ENCODE measurements at regions not wholly inside any gene's neighbourhood (a gene's known extent, or its start where the extent isn't known, plus 50 kb on each side); places are given as distances from the start of the nearest gene placed in this dataset.

- H3K4me3 ChIP-seq (ENCODE audit: insufficient read depth, low read length) = no peak overlapping the region
- no peaks in the 10 kb centered on the region for H3K36me3 ChIP-seq (ENCODE audit: insufficient read depth, low read length)
- no peaks in the 10 kb centered on the region for H3K27me3 ChIP-seq (ENCODE audit: insufficient read depth, low read length)
- H3K4me2 ChIP-seq (ENCODE audit: insufficient read depth, low read length) = no peak overlapping the region
- peak; percentile 49 for DNase-seq (ENCODE audit: insufficient read length, low spot score, missing footprints)
- H4K20me1 ChIP-seq (ENCODE audit: insufficient read depth, low read length) = no peaks in the 10 kb centered on the region
- no peak overlapping the region for H2AFZ ChIP-seq (ENCODE audit: low read length)
- H3K79me2 ChIP-seq (ENCODE audit: insufficient read depth, low read length) = no peaks in the 10 kb centered on the region
- H3K27ac ChIP-seq (ENCODE audit: low read depth, low read length) = no peak overlapping the region
- H3K9me3 ChIP-seq (ENCODE audit: low read depth, low read length) = no peaks in the 10 kb centered on the region
- H3K4me1 ChIP-seq (ENCODE audit: insufficient read depth, low read length) = no peaks in the 10 kb centered on the region
- TF ChIP-seq CTCF (IDR thresholded peaks at IDR 0.05; ENCODE audit: extremely low read depth, low read depth, low read length) = no peak
Observed at GRCh38 chr1:228987736-228988506, 252.6 kb downstream of the RHOU start.

GRCh38 chr1:228988664-228989063 is 253.4 kb downstream of the RHOU start:
- DNase-seq (ENCODE audit: insufficient read length, low spot score, missing footprints) = no peak
- no peaks in the 10 kb centered on the region for H3K79me2 ChIP-seq (ENCODE audit: insufficient read depth, low read length)
- no peak for TF ChIP-seq CTCF (IDR thresholded peaks at IDR 0.05; ENCODE audit: extremely low read depth, low read depth, low read length)

GRCh38 chr1:228989176-228989575 is 253.9 kb downstream of the RHOU start:
- Histone ChIP-seq H3K79me2 (ENCODE audit: insufficient read depth, low read length) (no peaks in the 10 kb centered on the region), H3K27ac (ENCODE audit: low read depth, low read length) (no peak overlapping the region), H2AFZ (ENCODE audit: low read length) (no peak overlapping the region), H3K36me3 (ENCODE audit: insufficient read depth, low read length) (no peaks in the 10 kb centered on the region), H3K27me3 (ENCODE audit: insufficient read depth, low read length) (no peaks in the 10 kb centered on the region), H4K20me1 (ENCODE audit: insufficient read depth, low read length) (no peaks in the 10 kb centered on the region), H3K4me1 (ENCODE audit: insufficient read depth, low read length) (no peaks in the 10 kb centered on the region), H3K9me3 (ENCODE audit: low read depth, low read length) (no peaks in the 10 kb centered on the region), H3K4me3 (ENCODE audit: insufficient read depth, low read length) (no peak overlapping the region), H3K4me2 (ENCODE audit: insufficient read depth, low read length) (no peak overlapping the region)
- no peak for TF ChIP-seq CTCF (IDR thresholded peaks at IDR 0.05; ENCODE audit: extremely low read depth, low read depth, low read length)
- DNase-seq (ENCODE audit: insufficient read length, low spot score, missing footprints) = peak; percentile 58

More at GRCh38 chr1:228988664-228989063, 253.4 kb downstream of the RHOU start:
- H3K4me2 ChIP-seq (ENCODE audit: insufficient read depth, low read length) = no peak overlapping the region
- no peaks in the 10 kb centered on the region for H3K36me3 ChIP-seq (ENCODE audit: insufficient read depth, low read length)
- no peak overlapping the region for H3K27ac ChIP-seq (ENCODE audit: low read depth, low read length)
- H3K9me3 ChIP-seq (ENCODE audit: low read depth, low read length) = no peaks in the 10 kb centered on the region
- no peaks in the 10 kb centered on the region for H3K4me1 ChIP-seq (ENCODE audit: insufficient read depth, low read length)
- H3K4me3 ChIP-seq (ENCODE audit: insufficient read depth, low read length) = no peak overlapping the region
- no peaks in the 10 kb centered on the region for H3K27me3 ChIP-seq (ENCODE audit: insufficient read depth, low read length)
- no peaks in the 10 kb centered on the region for H4K20me1 ChIP-seq (ENCODE audit: insufficient read depth, low read length)
- no peak overlapping the region for H2AFZ ChIP-seq (ENCODE audit: low read length)

GRCh38 chr1:228989676-228989991 is 254.4 kb downstream of the RHOU start:
- Histone ChIP-seq H3K27ac (ENCODE audit: low read depth, low read length) (no peak overlapping the region), H2AFZ (ENCODE audit: low read length) (no peak overlapping the region), H3K79me2 (ENCODE audit: insufficient read depth, low read length) (no peaks in the 10 kb centered on the region), H3K4me3 (ENCODE audit: insufficient read depth, low read length) (no peak overlapping the region), H3K4me1 (ENCODE audit: insufficient read depth, low read length) (no peaks in the 10 kb centered on the region), H3K4me2 (ENCODE audit: insufficient read depth, low read length) (no peak overlapping the region), H3K36me3 (ENCODE audit: insufficient read depth, low read length) (no peaks in the 10 kb centered on the region), H3K9me3 (ENCODE audit: low read depth, low read length) (no peaks in the 10 kb centered on the region), H4K20me1 (ENCODE audit: insufficient read depth, low read length) (no peaks in the 10 kb centered on the region), H3K27me3 (ENCODE audit: insufficient read depth, low read length) (no peaks in the 10 kb centered on the region)
- no peak for DNase-seq (ENCODE audit: insufficient read length, low spot score, missing footprints)
- no peak for TF ChIP-seq CTCF (IDR thresholded peaks at IDR 0.05; ENCODE audit: extremely low read depth, low read depth, low read length)
